ENCODE measurements at regions not wholly inside any gene's neighbourhood (a gene's known extent, or its start where the extent isn't known, plus 50 kb on each side); places are given as distances from the start of the nearest gene placed in this dataset.
"Not testable (repeated sequence)": the region's sequence is repeated elsewhere in the genome, so short reads cannot be mapped to it uniquely, and the experiment has no call there.

GRCh38 chr2:215635071-215635787 lies 199.4 kb upstream of the FN1 start:
- DNase-seq (ENCODE audit: low read depth) = no peak
- TF ChIP-seq CTCF (IDR thresholded peaks at IDR 0.05; ENCODE audit: control insufficient read depth, extremely low read depth, insufficient read depth) = no peak
- H3K4me3 ChIP-seq (ENCODE audit: low read depth, low read length) = no peak overlapping the region

DNA sequence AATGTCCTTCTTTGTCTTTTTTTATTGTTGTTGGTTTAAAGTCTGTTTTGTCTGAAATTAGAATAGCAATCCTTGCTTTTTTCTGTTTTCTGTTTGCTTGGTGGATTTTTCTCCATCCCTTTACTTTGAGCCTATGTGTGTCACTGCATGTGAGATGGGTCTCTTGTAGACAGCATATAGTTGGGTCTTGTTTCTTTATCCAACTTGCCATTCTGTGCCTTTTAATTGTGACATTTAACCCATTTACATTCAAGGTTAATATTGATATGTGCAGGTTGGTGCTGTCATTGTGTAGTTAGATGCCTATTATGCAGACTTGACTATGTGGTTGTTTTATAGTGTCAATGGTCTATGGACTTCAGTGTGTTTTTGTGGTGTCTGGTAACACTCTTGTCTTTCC lies 197.5 kb upstream of the FN1 start:
- DNase-seq (ENCODE audit: low read depth) = no peak
- H3K4me3 ChIP-seq (ENCODE audit: low read depth, low read length) = no peak overlapping the region
- TF ChIP-seq CTCF (IDR thresholded peaks at IDR 0.05; ENCODE audit: control insufficient read depth, extremely low read depth, insufficient read depth) = no peak

GRCh38 chr2:215631696-215632095 lies 195.8 kb upstream of the FN1 start:
- no peak overlapping the region for H3K4me3 ChIP-seq (ENCODE audit: low read depth, low read length)
- no peak for DNase-seq (ENCODE audit: low read depth)
- TF ChIP-seq CTCF (IDR thresholded peaks at IDR 0.05; ENCODE audit: control insufficient read depth, extremely low read depth, insufficient read depth) = no peak

GRCh38 chr2:215630796-215631195 lies 194.9 kb upstream of the FN1 start:
- H3K4me3 ChIP-seq (ENCODE audit: low read depth, low read length); DNase-seq (ENCODE audit: low read depth): not testable (repeated sequence)

DNA sequence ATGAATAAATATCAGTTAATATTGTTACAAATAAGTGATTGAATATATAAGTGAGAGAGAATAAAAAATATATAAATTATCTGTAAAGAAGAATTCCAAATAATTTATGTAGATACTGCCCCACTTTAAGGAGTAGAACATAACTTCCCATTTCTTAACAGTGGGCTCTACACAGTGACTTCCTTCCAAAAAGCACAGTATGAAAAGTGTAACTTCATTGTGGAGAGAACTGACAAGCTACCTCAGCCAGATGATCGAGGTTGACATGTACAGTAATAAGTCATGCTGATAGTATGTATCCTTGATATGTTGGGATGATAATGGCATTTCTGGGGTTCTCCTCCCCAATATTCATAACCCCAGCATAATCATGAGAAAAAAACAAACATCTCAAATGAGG lies 191.9 kb upstream of the FN1 start:
- DNase-seq (ENCODE audit: low read depth) = no peak
- no peak for TF ChIP-seq CTCF (IDR thresholded peaks at IDR 0.05; ENCODE audit: control insufficient read depth, extremely low read depth, insufficient read depth)

GRCh38 chr2:215626812-215627281 lies 191.0 kb upstream of the FN1 start:
- DNase-seq (ENCODE audit: low read depth) = no peak
- no peak for TF ChIP-seq CTCF (IDR thresholded peaks at IDR 0.05; ENCODE audit: control insufficient read depth, extremely low read depth, insufficient read depth)
- no peak overlapping the region for H3K4me3 ChIP-seq (ENCODE audit: low read depth, low read length)

More for the DNA sequence above, 191.9 kb upstream of the FN1 start:
- no peak overlapping the region for H3K4me3 ChIP-seq (ENCODE audit: low read depth, low read length)

DNA sequence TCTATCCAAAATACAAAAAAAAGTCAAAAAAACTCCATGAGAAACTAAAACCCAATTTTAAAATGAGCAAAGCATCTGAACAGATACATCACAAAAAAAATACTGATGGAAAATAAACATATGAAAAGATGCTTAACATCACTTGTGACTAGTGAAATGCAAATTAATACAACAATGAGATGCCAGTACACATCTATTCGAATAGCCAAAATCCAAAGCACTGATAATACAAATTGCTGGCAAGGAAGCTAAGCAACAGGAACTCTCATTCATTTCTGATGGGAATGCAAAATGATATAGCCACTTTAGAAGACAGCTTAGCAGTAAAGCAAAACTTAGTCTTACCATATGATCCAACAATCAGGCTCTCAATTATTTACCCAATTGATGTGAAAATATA lies 190.2 kb upstream of the FN1 start:
- no peak for DNase-seq (ENCODE audit: low read depth)
- TF ChIP-seq CTCF (IDR thresholded peaks at IDR 0.05; ENCODE audit: control insufficient read depth, extremely low read depth, insufficient read depth) = no peak
- H3K4me3 ChIP-seq (ENCODE audit: low read depth, low read length) = no peak overlapping the region
